GM06990 (cell line): ENCODE measurements at regions not wholly inside any gene's neighbourhood (a gene's known extent, or its start where the extent isn't known, plus 50 kb on each side); places are given as distances from the start of the nearest gene placed in this dataset.

ENCODE experiments used
- DNase-seq: peaks from one replicate; pipeline ENCODE4 v3.0.0-alpha.2; 2011; ENCODE audit not compliant: insufficient read length; ENCODE audit errors: extremely low read depth
- H3K27me3 ChIP-seq: replicated peaks from 2 replicates; pipeline ENCODE4 v1.6.0; 2011; ENCODE audit warnings: low read length; ENCODE audit not compliant: control insufficient read depth, insufficient read depth
- H3K36me3 ChIP-seq: 2 replicates; pipeline ENCODE4 v1.5.1; 2011; ENCODE audit warnings: low read length; ENCODE audit not compliant: control insufficient read depth, insufficient read depth
- H3K4me3 ChIP-seq: replicated peaks from 2 replicates; pipeline ENCODE4 v1.5.1; 2011; ENCODE audit warnings: low read depth, mild to moderate bottlenecking, control low read depth, low read length
- TF ChIP-seq, protein P1 (sequence below): IDR thresholded peaks from 2 replicates; pipeline ENCODE4 v1.5.1; 2011; ENCODE audit warnings: low read length, control low read depth, mild to moderate bottlenecking, inconsistent platforms; ENCODE audit not compliant: insufficient read depth, poor library complexity, severe bottlenecking

DNA sequence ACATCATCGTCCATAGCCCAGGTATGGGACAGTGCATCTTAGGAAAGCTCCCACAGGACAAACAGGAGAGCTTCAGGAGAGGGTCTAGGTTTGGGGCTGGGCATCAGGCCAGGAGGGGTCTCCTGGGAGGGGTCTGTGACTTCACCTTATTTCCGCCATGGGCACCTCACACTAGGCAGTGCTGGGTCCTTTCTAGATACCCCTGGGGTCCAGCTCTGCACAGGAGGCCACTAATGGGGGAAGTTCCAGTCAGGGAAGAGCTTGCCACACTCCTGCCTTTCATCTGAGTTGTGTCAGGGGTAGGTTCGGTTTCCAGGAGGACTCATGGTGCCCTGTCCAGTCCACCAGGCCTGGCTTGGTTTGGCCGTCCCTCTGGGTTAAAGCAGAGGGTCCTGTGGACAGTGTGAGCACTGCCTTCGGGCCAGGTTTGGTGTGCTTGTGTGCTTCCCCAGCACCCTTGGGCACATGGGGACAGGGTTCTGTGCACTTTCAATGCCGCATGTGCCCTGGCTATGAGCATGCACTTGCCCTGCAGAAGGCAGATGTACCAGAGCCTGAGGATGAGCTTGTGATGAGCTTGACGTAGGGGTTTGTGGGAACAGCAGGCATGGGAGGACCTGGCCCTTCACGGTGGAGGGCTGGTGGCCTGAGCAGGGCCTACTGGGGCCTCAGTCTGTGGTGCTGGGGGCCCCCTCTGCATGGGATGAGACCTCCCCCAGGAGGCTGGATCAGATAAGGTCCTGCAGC is 377.7 kb upstream of the NUPR2 start:
- no peak overlapping the region for H3K4me3 ChIP-seq
- H3K36me3 ChIP-seq = no peaks in the 10 kb centered on the region
- TF ChIP-seq, protein P1, sequence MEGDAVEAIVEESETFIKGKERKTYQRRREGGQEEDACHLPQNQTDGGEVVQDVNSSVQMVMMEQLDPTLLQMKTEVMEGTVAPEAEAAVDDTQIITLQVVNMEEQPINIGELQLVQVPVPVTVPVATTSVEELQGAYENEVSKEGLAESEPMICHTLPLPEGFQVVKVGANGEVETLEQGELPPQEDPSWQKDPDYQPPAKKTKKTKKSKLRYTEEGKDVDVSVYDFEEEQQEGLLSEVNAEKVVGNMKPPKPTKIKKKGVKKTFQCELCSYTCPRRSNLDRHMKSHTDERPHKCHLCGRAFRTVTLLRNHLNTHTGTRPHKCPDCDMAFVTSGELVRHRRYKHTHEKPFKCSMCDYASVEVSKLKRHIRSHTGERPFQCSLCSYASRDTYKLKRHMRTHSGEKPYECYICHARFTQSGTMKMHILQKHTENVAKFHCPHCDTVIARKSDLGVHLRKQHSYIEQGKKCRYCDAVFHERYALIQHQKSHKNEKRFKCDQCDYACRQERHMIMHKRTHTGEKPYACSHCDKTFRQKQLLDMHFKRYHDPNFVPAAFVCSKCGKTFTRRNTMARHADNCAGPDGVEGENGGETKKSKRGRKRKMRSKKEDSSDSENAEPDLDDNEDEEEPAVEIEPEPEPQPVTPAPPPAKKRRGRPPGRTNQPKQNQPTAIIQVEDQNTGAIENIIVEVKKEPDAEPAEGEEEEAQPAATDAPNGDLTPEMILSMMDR = no peak
- no peak for DNase-seq
- H3K27me3 ChIP-seq = no peaks in the 10 kb centered on the region

DNA sequence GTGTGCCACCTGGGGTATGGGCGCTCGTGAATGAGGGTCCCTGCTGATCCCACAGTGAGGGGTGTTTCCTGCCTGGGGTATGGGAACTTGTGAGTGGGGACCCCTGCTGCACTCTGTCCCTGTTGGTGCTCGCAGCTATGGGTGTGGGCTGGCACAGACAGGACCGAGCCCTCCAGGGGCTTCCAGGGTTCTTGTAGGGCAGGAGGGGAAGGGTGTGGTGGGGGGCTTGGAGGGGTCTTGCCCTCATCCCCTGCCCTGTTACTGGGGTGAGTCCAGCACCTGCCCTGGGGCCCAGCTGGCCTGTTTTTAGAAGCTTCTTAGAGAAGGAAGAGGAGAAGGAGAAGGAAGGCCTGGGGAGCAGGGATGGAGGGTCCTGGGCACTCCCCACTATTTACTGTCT is 377.0 kb upstream of the NUPR2 start:
- no peak overlapping the region for H3K4me3 ChIP-seq
- H3K27me3 ChIP-seq = no peaks in the 10 kb centered on the region
- no peak for DNase-seq
- no peaks in the 10 kb centered on the region for H3K36me3 ChIP-seq
- TF ChIP-seq, protein P1 = no peak

DNA sequence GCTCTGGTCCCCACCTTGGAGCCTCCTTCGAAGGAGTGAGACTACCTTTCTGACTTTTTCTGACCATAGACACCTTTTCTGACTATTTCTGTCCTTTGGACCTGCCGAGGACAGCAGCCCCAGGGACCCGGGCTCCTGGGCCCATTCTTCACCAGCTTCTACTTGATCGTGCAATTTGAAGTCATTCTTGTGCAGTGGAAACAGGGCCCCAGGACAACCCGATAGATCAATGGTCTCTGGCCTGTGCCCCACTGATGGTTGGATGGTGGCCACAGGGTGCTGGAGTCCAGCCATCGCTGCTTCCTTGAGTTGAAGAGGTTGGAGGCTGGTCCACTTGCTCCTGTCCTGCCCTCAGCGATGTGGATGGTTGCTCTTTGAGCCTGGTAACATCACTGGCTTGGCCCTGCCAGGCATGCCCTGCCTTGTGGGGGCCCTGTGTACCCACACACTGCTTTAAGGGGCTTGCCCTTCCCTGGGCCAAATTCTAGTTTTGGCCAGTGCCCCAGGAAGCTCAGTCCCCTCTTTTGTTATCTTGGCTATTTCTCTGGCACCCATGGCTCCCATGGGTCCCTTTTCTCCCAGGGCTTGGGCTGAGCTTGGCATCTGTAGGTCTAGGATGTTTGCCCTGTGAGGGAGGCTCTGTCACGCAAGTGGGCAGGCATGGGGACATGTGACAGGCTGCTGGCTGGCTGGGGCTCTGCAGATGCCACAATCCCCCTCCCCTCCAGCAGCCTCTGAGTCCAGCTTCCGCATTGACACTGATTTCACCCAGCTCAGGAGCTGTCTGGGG is 375.6 kb upstream of the NUPR2 start:
- H3K4me3 ChIP-seq = no peak overlapping the region
- no peak for DNase-seq
- H3K27me3 ChIP-seq = no peaks in the 10 kb centered on the region
- H3K36me3 ChIP-seq = no peaks in the 10 kb centered on the region
- TF ChIP-seq, protein P1 = no peak

DNA sequence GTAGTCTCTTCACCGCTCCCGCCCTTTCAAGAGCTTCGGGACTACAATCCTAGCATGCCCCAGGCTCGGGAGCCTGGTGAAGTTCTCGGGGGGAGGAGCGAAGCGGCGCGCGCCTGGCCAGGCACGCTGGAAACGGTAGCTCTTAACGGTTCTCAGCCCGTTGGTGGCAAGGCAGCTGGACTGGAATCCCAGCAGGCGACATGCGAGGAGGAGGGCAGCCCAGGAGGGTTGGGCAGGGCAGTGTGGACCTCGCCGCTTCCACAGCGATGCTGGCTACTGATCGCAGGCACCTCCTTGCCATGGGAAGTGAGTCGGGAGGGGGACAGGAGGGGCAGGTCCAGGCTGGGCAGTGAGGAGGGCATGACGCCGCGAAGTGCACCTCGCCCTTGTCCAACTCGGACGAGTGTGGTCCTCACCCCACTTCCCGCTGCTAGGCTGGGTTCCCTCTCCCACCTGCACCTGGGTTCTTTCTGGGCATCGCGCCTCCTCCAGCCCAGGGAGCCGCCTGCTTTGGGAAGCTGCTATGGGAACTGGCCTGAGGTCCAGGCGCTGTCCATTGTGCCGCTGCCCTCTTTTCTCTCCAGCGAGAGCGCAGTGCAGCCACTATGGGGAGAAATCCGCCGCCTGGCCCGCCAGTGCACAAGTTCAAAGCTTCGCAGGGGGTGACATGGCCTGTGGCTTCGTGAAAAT is 367.8 kb upstream of the NUPR2 start:
- Histone ChIP-seq H3K4me3 (no peak overlapping the region), H3K27me3 (no peaks in the 10 kb centered on the region), H3K36me3 (no peaks in the 10 kb centered on the region)
- no peak for DNase-seq
- TF ChIP-seq, protein P1 = no peak

DNA sequence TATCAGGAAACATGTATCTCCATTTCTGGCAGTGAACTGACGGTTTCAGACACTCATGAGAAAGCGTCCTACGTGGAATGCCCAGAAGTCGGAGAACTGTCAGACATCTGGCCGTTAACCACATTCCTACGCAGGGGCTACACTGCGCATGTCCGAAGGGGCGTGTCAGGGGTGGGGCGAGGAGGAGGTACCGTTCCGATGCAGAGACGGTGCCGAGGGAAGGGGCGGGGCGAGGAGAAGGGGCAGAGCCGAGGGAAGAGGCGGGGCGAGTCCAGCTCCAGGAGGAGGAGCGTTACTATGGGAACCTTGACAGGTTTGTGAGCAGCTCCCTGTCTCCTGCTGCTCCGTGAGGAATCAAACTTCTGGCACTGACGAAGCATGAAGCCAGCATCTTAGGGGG is 366.9 kb upstream of the NUPR2 start:
- no peaks in the 10 kb centered on the region for H3K27me3 ChIP-seq
- TF ChIP-seq, protein P1 = no peak
- DNase-seq = no peak
- no peak overlapping the region for H3K4me3 ChIP-seq
- H3K36me3 ChIP-seq = no peaks in the 10 kb centered on the region
